Activated CD4-positive, alpha-beta T cell treated with anti-CD3 and anti-CD28 coated beads, Interleukin-2, amount 10 ng/mL, durations not matched to agents 7 days and 5 days (primary cell): ENCODE measurements at regions not wholly inside any gene's neighbourhood (a gene's known extent, or its start where the extent isn't known, plus 50 kb on each side); places are given as distances from the start of the nearest gene placed in this dataset.

Source experiments
- CTCF ChIA-PET: fragments of 350-600 bp; sonication (Branson Sonifier 250); formaldehyde crosslinking; loops from one replicate; lab custom pipeline; 2021; ENCODE audit warnings: antibody characterized with exemption; lab: Charles Lee
- POLR2A ChIA-PET: fragments of 350-600 bp; sonication (Branson Sonifier 250); formaldehyde crosslinking; loops from one replicate; lab custom pipeline; 2021; ENCODE audit warnings: antibody characterized with exemption; lab: Charles Lee
- DNase-seq: peaks from one replicate; pipeline ENCODE4 v3.0.0-alpha.2; 2020
- H3K27ac Mint-ChIP-seq: one replicate; pipeline ENCODE4 v1.8.0; 2021; ENCODE audit warnings: mild to moderate bottlenecking, moderate library complexity, mixed read lengths
- H3K27me3 Mint-ChIP-seq: one replicate; pipeline ENCODE4 v1.8.0; 2021; ENCODE audit warnings: mixed read lengths
- H3K36me3 Mint-ChIP-seq: one replicate; pipeline ENCODE4 v1.8.0; 2021; ENCODE audit warnings: low read depth, mixed read lengths
- H3K4me1 Mint-ChIP-seq: one replicate; pipeline ENCODE4 v1.8.0; 2021; ENCODE audit warnings: mixed read lengths
- H3K4me3 Mint-ChIP-seq: one replicate; pipeline ENCODE4 v1.8.0; 2021; ENCODE audit warnings: mild to moderate bottlenecking, moderate library complexity, mixed read lengths
- H3K9me3 Mint-ChIP-seq: one replicate; pipeline ENCODE4 v1.8.0; 2021; ENCODE audit warnings: mixed read lengths

DNA sequence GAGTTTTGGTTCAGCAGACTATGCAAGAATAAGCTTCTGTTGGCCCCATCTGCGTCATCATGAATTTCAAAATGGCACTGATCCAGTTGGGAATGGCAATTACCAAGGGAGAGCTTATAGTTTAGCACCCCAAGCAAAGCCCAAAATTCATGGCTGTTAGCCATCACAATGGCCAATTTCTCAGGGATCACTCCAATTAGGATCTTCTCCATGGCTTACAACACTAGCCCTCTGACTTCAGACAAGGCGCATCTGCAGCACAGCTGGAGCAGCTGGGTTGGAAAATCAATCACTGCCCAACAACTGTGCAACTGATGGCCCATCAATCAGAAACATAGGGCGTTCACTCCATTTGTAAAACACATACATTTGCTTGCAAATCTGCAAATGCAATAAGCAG is 273.6 kb downstream of the SRBD1 start:
- Mint-ChIP-seq H3K4me3 (no peak overlapping the region), H3K4me1 (no peaks in the 10 kb centered on the region), H3K27me3 (no peaks in the 10 kb centered on the region), H3K9me3 (no peaks in the 10 kb centered on the region), H3K36me3 (no peaks in the 10 kb centered on the region), H3K27ac (no peak overlapping the region)
- ChIA-PET POLR2A (no interaction called here), CTCF (no interaction called here)
- DNase-seq, result no peak

DNA sequence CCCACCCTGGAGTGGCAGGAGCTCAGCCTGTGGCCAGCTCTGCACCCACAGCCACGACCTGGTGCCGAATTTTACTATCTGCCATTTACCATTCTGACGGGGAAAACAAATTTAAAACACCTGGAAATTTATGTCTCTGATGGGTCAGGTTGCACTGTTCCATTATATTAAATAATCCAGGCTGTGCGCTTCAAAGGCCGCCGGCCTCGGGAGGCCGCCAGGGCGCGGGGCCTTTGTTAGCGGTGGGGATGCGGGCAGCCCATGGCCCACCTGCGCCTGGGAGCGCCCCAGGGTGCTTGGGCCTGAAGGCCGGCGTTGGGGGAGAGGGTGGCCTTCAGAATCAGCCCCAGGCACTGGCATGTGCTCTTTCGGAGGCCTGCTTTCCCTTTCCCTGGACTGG is 276.9 kb downstream of the SRBD1 start:
- POLR2A ChIA-PET, result no interaction called here

DNA sequence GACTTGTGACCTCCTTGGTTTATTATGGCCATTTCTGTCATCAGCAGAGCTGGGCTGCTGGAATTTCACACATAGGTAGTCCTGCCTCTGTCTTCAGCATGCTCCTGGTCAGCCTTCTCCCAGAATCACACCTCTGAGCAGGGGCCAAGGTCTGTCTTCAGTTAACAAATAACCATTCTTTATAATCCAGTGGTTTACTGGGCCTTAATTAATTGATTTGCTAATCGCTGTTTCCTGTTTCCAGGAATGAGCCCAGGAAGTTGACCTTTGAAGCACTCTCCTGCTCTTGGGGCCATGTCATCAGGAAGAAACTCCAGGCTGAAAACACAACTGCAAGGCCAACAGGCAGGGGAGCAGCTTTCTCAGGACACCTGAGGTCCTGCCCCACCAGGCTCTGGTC is 278.5 kb downstream of the SRBD1 start:
- CTCF ChIA-PET, result no interaction called here
- H3K27ac Mint-ChIP-seq, result no peak overlapping the region
- H3K27me3 Mint-ChIP-seq, result no peaks in the 10 kb centered on the region
- POLR2A ChIA-PET, result no interaction called here
- no peak overlapping the region for H3K4me3 Mint-ChIP-seq
- H3K9me3 Mint-ChIP-seq, result no peaks in the 10 kb centered on the region
- no peaks in the 10 kb centered on the region for H3K4me1 Mint-ChIP-seq
- no peaks in the 10 kb centered on the region for H3K36me3 Mint-ChIP-seq
- no peak for DNase-seq

More for the DNA sequence above, 276.9 kb downstream of the SRBD1 start:
- Mint-ChIP-seq H3K9me3 (no peaks in the 10 kb centered on the region), H3K4me1 (no peaks in the 10 kb centered on the region), H3K4me3 (no peak overlapping the region), H3K27ac (no peak overlapping the region), H3K36me3 (no peaks in the 10 kb centered on the region), H3K27me3 (no peaks in the 10 kb centered on the region)
- no peak for DNase-seq
- CTCF ChIA-PET, result no interaction called here

DNA sequence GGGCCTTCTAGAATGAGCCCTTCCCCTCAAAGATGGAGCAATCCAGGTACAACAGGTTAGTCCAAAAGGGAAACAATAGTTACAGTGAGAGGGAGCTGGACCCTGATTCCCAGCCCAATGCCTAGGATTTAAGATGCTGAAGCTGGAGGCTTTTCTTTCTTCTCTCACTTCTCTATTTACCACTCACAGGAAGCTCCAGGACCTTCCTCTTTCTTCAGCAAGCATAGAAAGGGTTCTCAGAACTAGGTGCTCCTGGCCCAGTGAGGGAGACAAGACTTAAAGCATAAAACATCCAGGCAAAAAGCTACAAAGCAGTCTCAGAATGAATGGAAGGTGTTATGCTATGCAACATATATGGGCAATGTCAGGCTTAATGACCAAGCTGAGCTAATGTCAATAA is 279.0 kb downstream of the SRBD1 start:
- H3K4me3 Mint-ChIP-seq, result no peak overlapping the region
- ChIA-PET POLR2A (no interaction called here), CTCF (no interaction called here)
- H3K36me3 Mint-ChIP-seq, result no peaks in the 10 kb centered on the region
- no peaks in the 10 kb centered on the region for H3K27me3 Mint-ChIP-seq
- no peaks in the 10 kb centered on the region for H3K4me1 Mint-ChIP-seq
- no peak overlapping the region for H3K27ac Mint-ChIP-seq
- no peaks in the 10 kb centered on the region for H3K9me3 Mint-ChIP-seq
- no peak for DNase-seq

DNA sequence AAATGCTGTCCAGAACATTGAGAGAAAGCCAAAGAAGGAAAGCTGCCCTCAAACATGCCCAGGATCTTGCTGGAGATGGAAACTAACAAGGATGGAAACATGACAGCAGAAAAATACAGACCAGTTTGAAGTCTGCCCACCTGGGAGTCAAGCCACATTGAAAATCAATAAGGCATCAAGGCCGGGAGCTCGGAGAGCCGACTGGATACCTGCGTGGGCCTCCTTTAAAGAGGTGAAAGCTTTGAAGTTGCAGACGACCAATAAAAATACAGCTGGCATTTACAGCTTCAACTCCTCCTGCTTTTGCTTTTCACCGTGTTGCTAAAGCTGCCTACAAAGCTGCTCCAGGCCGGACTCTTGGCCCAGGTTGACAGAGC is 279.7 kb downstream of the SRBD1 start:
- Mint-ChIP-seq H3K36me3 (no peaks in the 10 kb centered on the region), H3K4me3 (no peak overlapping the region), H3K4me1 (no peaks in the 10 kb centered on the region), H3K27me3 (peaks cover 2% of the 10 kb centered on the region), H3K27ac (no peak overlapping the region), H3K9me3 (no peaks in the 10 kb centered on the region)
- DNase-seq, result no peak
- ChIA-PET CTCF (interaction anchor here (1.7 kb wide), 1 partner anchor 12 kb away, joined by 4 read pairs; no protein-coding TSS in a partner anchor), POLR2A (no interaction called here)

DNA sequence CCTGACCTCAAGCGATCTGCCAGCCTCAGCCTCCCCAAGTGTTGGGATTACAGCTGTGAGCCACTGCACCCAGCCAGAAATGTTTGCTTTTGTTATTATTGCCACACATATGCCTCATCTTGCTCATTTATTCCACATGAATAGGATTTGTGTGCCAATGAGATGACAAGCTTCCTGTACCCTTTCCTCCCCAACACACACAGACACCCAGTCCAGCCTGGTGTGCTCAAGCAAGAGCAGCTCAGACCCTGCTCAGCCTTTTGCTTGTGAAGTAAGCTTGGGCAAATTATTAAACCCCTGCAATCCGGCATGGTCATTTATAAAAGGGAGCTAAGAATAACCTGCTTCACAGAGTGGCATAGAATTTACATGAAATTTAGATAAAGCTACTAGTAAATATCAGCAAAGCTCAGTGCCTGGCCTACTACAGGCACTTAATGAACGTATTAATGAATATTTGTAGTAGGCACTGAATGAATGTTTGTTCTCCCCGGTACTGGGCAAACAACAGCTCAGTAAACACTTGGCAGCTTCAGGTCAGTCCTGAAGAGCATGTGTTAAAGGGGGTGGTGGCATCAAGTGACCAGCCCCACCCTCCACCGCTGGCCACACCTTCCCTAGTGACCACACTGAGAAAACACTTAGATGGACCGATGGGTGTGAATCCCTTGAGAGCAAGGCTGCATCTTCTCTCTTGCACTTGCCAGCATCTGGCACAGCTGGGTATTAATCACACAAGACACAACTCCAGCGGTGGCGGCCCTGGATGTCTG is 280.2 kb downstream of the SRBD1 start:
- no peaks in the 10 kb centered on the region for H3K36me3 Mint-ChIP-seq
- POLR2A ChIA-PET, result no interaction called here
- no peaks in the 10 kb centered on the region for H3K4me1 Mint-ChIP-seq
- no peak for DNase-seq
- peaks cover 2% of the 10 kb centered on the region for H3K27me3 Mint-ChIP-seq
- no peak overlapping the region for H3K27ac Mint-ChIP-seq
- H3K4me3 Mint-ChIP-seq, result no peak overlapping the region
- CTCF ChIA-PET, result interaction anchor here (1.1 to 1.7 kb wide), 4 partner anchors 9 to 20 kb away, joined by 3 to 5 read pairs (median 4); no protein-coding TSS in a partner anchor
- H3K9me3 Mint-ChIP-seq, result no peaks in the 10 kb centered on the region

DNA sequence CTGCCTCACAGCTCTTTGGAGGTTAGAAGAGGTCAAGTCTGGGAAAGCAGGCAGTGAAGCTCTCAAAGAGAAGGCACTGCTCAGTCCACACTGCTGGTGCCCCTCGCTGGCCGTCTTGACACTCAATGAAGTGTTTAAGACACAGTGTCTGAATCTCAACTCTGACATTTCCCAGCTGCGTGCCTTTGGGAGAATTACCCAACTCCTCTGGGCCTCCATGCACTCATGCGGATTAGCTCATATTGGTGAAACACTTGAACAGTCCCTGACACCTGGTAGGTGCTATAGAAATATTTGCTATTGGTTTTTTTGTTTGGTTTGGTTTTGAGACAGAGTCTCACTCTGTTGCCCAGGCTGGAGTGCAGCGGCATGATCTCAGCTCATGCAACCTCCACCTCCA is 281.0 kb downstream of the SRBD1 start:
- no peak for DNase-seq
- no peaks in the 10 kb centered on the region for H3K36me3 Mint-ChIP-seq
- no peaks in the 10 kb centered on the region for H3K4me1 Mint-ChIP-seq
- POLR2A ChIA-PET, result no interaction called here
- H3K4me3 Mint-ChIP-seq, result no peak overlapping the region
- no peaks in the 10 kb centered on the region for H3K9me3 Mint-ChIP-seq
- CTCF ChIA-PET, result interaction anchor here (0.5 to 1.7 kb wide), 5 partner anchors 10 to 57 kb away, joined by 3 to 5 read pairs (median 3); no protein-coding TSS in a partner anchor
- no peak overlapping the region for H3K27ac Mint-ChIP-seq
- peaks cover 5% of the 10 kb centered on the region for H3K27me3 Mint-ChIP-seq

DNA sequence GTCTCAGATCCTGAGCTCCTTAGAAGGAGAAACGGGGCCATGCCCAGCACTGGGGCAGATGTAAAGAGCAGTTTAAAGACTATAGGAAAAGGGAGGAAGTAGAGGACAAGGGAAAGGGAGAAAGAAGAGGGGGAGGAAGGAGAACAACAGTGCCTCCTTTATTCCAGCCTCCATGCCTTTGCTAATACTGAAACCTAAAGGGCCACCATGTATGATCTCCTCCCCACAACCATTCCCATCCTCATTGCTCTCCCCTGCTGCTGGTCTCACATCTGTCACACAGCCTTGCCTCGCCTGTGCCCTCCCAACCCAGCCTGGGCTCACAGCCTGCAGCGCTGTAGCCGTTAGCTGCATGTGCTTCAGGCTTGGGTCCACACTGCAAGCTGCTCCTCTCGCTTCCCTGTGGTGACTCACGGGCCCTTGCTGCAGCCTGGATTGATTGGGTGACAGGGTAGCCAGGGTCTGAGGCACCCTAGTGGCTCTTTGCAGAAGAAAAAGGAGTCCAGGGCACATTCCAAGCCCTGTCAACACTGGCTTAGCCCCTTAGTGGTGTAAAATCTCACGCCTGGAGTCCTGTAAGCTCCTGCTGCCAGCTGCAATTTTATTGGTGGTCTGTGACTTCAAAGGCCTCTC is 281.9 kb downstream of the SRBD1 start:
- Mint-ChIP-seq H3K4me3 (no peak overlapping the region), H3K27ac (no peak overlapping the region), H3K4me1 (no peaks in the 10 kb centered on the region), H3K36me3 (no peaks in the 10 kb centered on the region), H3K9me3 (no peaks in the 10 kb centered on the region), H3K27me3 (peaks cover 10% of the 10 kb centered on the region)
- DNase-seq, result no peak
- ChIA-PET CTCF (interaction anchor here (0.5 to 0.6 kb wide), 2 partner anchors 24 to 58 kb away, joined by 3 read pairs; no protein-coding TSS in a partner anchor), POLR2A (no interaction called here)

DNA sequence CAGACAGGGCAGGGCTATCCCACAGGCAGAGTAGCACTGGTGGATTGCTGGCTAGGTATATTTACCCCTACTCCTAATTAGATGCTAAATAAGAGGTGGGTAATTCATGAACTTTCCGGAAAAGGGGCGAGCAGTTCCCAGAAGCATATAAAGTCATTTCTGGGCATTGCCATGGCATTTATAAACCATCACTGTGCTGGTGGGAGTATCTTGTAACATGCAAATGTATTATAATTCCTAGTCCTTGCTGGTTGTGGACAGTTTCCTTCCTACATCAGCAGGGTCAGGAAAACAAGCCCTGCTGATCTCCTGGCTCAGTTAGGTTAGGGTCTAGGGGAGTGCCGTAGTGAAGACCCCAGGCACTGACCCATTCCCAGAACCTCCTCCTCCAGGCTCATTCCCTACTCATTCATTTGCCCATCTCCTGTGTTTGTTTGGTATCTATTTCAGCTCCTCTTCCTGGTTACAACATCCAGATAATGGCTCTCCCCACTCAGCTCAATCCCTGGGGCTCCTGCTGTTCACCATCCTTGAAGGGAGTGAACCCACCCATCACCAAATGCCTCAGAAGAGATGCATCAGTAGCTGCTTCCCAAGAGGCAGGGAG is 282.7 kb downstream of the SRBD1 start:
- Mint-ChIP-seq H3K27ac (no peak overlapping the region), H3K9me3 (no peaks in the 10 kb centered on the region), H3K4me1 (no peaks in the 10 kb centered on the region), H3K36me3 (no peaks in the 10 kb centered on the region), H3K4me3 (no peak overlapping the region), H3K27me3 (peaks cover 10% of the 10 kb centered on the region)
- no peak for DNase-seq
- CTCF ChIA-PET, result no interaction called here
- POLR2A ChIA-PET, result no interaction called here

DNA sequence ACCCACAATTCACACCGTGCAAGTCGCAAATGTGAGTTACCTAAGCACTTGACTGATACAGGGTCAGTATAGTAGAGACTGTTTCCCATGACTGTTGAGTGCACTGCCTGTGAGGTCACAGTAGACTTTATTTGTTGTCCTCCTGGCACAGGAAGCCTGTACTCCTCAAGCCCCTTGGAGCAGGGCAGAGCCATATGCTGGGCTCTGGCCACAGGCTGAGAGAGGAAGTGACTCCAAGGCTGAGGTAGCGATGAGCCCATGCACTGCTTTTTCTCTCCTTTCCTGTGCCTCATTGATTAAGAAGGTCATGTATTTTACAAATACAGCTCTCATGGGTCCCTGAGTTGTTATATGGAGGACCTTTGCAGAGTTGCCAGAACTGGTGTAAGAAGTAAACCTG is 287.7 kb downstream of the SRBD1 start:
- Mint-ChIP-seq H3K27me3 (peaks cover 10% of the 10 kb centered on the region), H3K27ac (no peak overlapping the region), H3K9me3 (no peaks in the 10 kb centered on the region), H3K4me3 (no peak overlapping the region), H3K36me3 (no peaks in the 10 kb centered on the region), H3K4me1 (no peaks in the 10 kb centered on the region)
- POLR2A ChIA-PET, result no interaction called here
- DNase-seq, result no peak
- CTCF ChIA-PET, result no interaction called here

DNA sequence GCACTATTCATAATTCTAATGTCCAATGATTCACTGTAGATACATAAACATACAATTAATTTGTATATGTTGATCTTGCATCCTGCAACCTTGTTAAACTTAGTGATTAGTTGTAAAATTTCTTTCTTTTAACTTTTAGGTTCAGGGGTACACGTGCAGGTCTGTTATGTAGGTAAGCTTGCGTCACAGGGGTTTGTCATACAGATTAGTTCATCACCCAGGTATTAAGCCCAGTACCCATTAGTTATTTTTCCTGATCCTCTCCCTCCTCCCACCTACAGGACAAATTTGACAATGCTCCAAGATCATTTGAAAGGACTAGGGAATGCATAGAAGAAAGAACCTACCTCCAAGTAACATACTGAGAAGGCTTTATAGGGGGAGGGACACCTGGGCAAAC is 290.1 kb downstream of the SRBD1 start:
- no peaks in the 10 kb centered on the region for H3K36me3 Mint-ChIP-seq
- CTCF ChIA-PET, result interaction anchor here (0.5 kb wide), 1 partner anchor 649 kb away, joined by 3 read pairs; no protein-coding TSS in a partner anchor
- H3K9me3 Mint-ChIP-seq, result no peaks in the 10 kb centered on the region
- H3K4me3 Mint-ChIP-seq, result no peak overlapping the region
- DNase-seq, result no peak
- POLR2A ChIA-PET, result no interaction called here
- H3K27me3 Mint-ChIP-seq, result peaks cover 8% of the 10 kb centered on the region
- H3K4me1 Mint-ChIP-seq, result no peaks in the 10 kb centered on the region
- no peak overlapping the region for H3K27ac Mint-ChIP-seq

DNA sequence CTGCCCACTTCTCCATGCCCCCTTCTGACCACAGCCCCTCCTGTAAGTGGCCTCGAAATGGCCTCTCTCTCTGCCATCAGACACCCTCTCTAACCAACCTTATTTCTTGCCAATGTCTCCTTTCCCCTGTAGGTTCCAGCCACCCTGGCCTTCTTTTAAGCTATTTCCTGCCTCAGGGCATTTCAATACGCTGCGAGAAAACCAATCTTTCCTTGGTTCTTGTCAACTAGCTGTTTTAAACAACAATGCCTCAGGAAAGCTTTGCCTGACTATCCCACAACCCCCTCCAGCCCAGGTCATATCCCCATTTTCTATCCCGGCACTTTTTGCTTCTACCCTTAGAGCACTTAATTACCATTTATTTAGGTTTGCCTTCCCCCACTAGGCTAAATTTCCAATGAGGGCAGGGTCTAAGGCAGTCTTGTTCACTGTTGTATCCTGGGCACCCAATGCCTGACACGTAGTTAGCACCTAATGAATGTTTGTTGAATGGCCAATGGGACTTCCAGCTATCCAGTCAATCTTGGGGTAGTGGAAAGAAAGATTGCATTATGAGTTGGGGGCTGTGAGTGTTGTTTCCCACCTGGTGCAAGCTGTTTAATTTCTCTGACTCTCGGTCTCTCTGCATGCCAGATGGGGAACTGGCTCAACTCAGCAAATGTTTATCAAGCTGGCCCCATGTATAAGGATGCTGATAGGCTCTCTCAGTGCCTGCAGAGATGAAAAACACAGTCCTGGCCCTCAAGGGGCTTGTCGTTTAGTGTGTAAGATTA is 291.2 kb downstream of the SRBD1 start:
- Mint-ChIP-seq H3K4me1 (no peaks in the 10 kb centered on the region), H3K9me3 (no peaks in the 10 kb centered on the region), H3K36me3 (no peaks in the 10 kb centered on the region), H3K4me3 (no peak overlapping the region), H3K27ac (no peak overlapping the region), H3K27me3 (peaks cover 3% of the 10 kb centered on the region)
- POLR2A ChIA-PET, result no interaction called here
- CTCF ChIA-PET, result interaction anchor here (1.2 kb wide), 2 partner anchors 11 to 65 kb away, joined by 4 read pairs; no protein-coding TSS in a partner anchor
- DNase-seq, result no peak
